GM18951 (cell line): ENCODE measurements at regions not wholly inside any gene's neighbourhood (a gene's known extent, or its start where the extent isn't known, plus 50 kb on each side); places are given as distances from the start of the nearest gene placed in this dataset.

ENCODE experiments used
- POLR2A ChIP-seq: IDR thresholded peaks from 4 replicates; pipeline ENCODE4 v1.6.1; 2011; ENCODE audit warnings: mild to moderate bottlenecking; ENCODE audit not compliant: insufficient read length, insufficient read depth; ENCODE audit errors: extremely low read depth
- in situ Hi-C: fragments of 300-500 bp; cut with MboI; formaldehyde crosslinking; loops from one replicate; pipeline ENCODE4 v1.12.0; 2022; ENCODE audit warnings: low sequenced_read_pairs, mixed read lengths, inconsistent platforms; ENCODE audit not compliant: unreplicated experiment

DNA sequence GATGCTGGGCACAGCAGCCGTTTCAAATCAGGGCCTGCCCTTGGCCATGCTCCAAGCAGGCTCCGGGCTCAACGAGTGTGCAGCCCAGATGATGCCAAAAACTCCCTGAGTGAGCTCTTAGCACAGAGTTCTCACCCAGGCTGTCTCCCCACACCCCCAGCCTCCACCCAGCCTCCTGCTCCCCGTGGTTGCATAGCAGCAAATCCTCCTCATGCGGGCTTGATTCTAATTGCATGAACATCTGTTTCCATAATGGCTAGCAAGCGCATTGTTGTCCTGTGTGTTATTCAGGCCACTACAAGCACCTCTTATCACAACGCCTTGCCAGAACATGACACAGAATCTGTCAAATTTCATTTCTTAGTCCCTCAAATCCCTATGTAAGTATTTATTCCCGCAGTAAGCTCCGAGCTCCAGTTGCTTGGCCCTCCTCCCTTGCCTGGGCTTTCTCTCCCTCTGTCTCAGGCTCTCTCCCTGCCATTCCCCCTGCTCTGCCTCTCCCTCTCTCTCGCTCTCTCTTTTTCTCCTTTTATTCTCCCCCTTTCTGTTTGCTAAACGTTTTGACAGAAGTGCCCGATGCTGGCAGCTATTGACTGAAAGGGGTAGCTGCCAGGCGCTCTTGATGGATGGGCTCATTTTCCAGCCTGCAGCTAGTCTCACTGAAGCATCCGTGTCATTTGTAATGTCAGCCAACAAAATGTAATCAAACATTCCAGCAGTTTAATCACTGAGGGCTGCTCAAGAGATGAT, 306.5 kb downstream of the IL20RB start:
- in situ Hi-C loops, result no loop called here
- TF ChIP-seq POLR2A, result no peak

DNA sequence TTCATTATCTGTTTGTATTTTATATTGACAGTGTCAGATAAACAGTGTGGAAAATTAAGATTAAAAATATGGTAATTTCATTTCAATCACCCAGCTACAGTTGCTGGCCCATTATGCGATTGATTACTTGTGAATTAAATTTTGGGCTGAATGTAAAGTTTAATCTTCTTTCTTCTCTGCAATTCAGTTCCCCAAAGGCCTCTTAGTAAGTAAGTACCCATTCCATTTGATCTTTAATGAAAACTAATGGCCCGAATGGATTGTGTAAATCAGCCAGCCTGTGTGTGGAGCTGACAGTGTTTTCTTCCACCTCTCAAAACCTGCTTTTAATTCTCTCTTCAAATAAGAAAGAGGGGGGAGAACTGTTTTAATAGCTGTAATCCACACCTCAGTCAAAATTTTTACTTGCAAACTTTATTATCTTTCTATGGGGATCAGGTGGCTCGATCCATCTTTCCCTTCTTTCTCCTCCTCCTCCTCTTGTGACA, 307.1 kb downstream of the IL20RB start:
- in situ Hi-C loops, result no loop called here
- TF ChIP-seq POLR2A, result no peak

DNA sequence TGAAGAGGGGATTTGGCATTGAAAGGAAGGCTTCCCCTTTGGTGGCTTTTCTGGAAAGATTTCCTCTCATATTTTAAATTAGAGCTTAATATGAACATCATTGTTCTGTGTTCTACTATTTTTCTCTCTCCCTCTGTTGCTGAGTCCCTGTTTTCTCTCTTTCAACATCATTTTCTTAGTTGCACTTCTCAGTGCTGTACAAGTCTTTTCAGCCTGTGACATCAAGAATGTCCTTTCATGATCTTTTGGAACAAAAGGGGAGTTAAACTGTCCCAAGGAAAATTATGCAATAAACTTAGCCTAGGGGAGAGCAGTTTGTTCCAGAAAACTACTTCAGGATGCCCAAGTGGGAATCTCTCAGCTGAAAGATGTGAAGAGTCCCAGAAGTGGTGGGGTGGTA, 325.1 kb downstream of the IL20RB start:
- no peak for TF ChIP-seq POLR2A
- in situ Hi-C loops, result no loop called here

DNA sequence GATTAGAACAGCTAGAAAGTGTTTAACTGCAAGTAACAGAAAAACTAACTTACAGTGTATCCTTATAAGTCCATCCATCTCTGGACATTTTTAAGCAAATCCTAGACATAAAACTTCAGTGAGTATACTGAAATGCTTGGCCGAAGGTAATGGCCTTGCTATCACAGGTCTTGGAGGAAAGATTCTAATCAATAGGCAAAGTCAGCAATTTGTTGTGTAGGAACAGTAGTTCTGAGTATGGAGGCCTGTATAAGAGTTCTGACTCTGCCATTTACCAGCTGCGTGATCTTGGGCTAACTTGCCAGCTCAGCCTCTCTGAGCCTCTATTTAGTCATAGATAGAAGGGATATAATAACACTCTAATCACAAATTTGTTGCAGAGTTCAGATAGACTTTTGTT, 328.1 kb downstream of the IL20RB start:
- in situ Hi-C loops, result no loop called here
- no peak for TF ChIP-seq POLR2A

DNA sequence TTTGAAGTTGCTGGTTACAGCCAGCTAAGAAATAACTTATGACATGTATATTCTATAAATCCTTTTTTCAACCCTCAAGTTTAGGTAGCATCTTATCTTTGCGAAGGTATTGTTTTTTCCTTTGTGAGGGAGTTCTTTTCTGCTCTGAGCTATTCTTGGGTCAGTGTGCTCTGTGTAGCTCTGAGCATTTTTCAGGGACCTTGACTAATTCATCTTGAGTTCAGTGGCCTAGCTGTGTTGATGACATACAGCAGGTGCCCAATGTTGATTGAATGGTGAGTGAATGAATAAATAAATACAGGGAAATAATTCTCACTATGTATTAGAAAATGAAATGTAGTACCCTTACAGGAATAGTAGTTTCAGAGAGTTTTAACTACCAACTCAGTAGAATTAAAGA, 335.3 kb downstream of the IL20RB start:
- in situ Hi-C loops, result no loop called here
- no peak for TF ChIP-seq POLR2A

DNA sequence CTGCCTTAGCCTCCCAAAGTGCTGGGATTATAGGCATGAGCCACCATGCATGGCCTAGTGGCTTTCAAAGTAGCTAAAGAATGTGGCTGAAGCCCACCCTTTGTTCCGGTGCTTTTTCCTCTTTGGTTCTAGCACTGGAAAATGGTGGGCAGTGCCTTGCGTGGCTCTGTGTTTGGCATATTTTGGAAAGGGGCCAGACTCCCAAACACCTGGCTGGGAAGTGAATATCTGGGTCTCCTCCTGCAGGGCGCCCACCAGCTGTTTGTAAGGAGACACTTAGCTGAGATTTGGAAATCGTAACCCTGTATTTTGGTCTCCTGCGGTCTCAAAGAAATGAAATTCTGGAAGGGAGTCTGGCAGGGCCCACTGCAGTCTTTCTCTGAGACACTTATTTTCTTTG, 336.4 kb downstream of the IL20RB start:
- TF ChIP-seq POLR2A, result no peak
- in situ Hi-C loops, result no loop called here

DNA sequence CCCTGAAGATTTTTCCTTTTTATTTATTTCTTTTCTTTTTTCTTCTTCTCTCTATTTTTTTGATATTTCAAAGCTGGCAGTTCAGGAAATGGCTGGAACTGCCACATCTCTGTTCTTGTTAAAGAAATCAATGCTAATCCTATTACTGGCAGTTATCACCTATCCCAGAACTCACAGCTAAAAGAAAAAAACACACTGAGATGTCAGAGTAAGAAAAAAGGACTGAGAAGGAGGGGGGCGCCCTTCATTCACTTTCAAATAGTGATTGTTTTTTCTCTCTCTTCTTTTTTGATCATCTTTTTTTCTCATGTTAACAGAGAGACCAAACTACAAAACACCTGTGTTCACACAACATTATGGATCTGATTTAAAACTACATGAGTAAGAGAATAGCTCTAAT, 337.1 kb downstream of the IL20RB start:
- in situ Hi-C loops, result no loop called here
- no peak for TF ChIP-seq POLR2A

DNA sequence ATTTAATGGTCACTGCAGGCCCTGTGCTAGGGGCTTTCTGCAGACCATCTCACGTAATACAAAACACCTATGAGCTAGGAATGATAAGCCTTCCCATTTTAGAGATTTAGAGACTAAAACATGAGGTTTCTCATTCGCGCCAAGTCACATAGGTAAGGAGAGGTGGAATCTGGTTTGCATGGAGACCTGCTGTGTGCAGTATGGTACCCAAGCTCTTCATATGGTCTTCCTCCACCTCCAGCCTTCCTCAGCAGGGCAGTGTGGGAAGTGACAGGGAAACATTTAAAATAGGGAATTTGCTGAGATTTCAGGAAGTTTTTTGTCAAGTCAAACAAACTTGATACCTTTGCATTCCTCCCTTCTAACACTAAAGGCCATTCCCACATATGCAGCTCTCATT, 337.6 kb downstream of the IL20RB start:
- in situ Hi-C loops, result no loop called here

DNA sequence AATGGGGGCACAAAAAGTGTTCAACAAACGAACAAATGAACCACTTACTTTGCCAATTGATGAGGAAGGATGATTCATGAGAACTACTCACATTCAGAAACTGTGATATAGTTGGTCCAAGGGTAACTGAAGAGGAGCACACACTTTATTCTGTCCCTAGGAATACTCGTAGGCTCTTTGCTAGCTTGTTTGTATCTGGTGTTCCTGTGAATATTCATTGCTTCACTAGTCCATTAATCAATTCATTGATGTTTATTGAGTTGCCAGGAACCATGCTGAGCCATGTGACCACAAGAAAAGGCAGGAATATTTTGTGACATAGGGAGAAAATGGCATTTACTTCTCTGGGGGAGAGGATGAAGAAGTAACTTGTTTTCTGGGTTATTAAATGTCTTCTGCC, 338.3 kb downstream of the IL20RB start:
- TF ChIP-seq POLR2A, result no peak
- in situ Hi-C loops, result no loop called here

More for the DNA sequence above, 337.6 kb downstream of the IL20RB start:
- no peak for TF ChIP-seq POLR2A

DNA sequence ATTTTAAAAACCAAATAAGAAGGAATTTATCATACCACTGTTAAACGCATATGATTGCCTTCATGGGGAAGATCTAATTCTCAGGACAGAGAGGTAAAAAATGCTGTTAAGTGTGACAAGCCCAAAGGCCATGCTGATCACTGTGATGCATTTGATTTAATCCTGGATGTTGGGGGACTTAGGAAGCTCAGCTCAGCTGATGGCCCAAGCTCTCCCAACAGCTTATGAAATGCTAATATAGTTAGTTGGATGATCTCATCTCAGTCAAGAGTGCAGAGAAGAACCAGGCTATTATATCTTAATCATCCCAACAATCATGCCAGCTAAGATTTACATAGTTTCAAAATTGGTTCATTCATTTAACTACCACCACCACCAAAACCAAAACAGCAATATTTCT, 340.0 kb downstream of the IL20RB start:
- in situ Hi-C loops, result no loop called here
- no peak for TF ChIP-seq POLR2A

DNA sequence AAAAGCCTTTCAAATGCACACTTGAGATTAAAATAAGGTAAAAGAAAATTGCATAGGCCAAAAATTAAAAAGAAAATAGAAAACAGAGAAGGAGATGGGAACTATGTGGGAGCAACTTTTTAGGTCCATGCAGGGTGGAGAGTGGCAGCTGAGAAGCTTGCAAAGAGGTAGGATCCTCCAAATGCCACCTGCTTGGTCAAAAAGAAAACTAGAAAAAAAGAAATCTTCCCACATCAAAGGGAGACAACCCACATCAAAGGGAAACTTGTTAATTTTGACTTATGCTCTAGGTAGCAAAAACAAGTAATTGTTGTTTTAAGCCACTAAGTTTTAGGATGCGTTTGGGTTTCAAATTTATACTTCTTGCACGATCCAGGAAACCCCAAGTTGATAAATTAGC, 342.9 kb downstream of the IL20RB start:
- in situ Hi-C loops, result no loop called here

DNA sequence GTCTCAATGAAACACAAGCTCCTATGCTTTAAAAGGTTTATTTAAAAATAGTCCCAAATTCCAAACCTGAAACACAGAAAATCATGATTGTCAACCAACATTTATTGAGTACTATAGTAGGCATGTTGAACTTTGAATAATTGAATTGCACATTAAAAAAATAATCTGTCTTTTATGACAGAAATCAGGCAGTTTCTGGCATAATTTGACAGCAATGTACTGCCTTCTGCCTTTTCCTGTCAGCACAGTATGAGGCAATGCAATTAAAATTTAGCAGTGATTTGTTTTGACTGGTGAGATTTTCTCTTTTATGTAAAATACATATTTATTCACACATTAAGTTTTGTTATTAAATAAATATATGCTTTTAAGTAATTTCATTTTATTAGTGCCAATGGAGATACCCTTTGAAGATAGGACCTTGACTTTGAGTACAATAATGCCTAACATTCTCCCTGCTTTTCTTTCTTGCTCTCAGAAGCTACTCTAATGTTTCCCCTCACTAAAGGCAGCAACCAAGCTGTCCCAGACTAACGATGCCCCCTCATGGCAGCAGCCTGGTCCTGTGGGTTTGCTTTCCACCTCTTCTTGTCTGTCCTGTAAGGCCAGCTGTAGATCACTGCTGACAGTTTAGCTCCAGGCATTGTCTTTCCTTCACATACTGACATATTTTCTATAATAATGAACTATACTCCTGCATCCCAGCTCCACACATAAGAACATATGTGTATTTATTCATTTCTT, 346.7 kb downstream of the IL20RB start:
- TF ChIP-seq POLR2A, result no peak
- in situ Hi-C loops, result no loop called here

More for the DNA sequence above, 342.9 kb downstream of the IL20RB start:
- TF ChIP-seq POLR2A, result no peak

DNA sequence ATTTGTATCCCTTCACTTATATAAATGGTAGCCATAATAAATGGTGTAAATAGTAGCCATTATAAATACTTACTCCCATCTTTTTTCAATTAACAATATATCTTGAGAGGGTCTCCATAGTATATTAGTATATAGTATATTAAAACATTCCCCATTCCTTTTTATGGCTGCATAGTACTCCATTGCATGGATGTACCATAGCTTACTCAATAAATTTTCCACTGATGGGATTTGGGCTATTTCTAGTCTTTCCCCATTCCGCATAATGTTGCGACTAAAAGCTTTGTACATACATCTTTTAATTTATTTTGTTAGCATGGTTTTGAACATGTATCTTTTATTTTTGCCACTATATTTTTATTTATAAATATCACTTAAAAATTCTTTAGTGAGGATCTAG, 366.3 kb downstream of the IL20RB start:
- in situ Hi-C loops, result no loop called here
- TF ChIP-seq POLR2A, result no peak

DNA sequence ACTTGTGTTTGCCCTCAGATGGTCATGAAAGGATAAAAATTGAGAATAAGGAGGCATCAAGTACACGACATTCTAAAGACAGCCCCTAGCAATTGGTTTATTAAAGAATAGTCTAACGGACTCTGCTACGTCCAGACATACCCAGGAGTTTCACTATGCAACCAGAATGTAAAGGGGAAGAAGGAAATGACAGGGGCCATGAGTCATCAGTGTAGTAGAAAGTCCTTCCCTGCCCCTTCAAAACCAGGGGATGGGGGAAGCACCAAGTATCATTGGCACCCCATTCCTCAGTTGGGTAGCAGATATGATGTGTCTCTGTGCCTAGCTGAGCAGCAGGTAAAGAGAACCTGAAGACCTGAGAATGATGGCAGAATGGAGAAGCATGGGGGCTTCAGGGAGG, 367.4 kb downstream of the IL20RB start:
- in situ Hi-C loops, result no loop called here
- no peak for TF ChIP-seq POLR2A
